HL-60/S4 treated with phorbol 12-myristate 13-acetate at 8.2 ng/mL for 4 days and 3 days (cell line): ENCODE measurements at regions not wholly inside any gene's neighbourhood (a gene's known extent, or its start where the extent isn't known, plus 50 kb on each side); places are given as distances from the start of the nearest gene placed in this dataset.
"Not testable (repeated sequence)": the region's sequence is repeated elsewhere in the genome, so short reads cannot be mapped to it uniquely, and the experiment has no call there.

Source experiments
- in situ Hi-C: fragments of 300-500 bp; cut with MboI; formaldehyde crosslinking; loops from 2 replicates; pipeline ENCODE4 v1.15.0; 2022; ENCODE audit warnings: low sequenced_read_pairs

- in situ Hi-C loops: no loop called here
Observed at GRCh38 chrX:2577844-2578466, 77.2 kb upstream of the DHRSX start.

DNA sequence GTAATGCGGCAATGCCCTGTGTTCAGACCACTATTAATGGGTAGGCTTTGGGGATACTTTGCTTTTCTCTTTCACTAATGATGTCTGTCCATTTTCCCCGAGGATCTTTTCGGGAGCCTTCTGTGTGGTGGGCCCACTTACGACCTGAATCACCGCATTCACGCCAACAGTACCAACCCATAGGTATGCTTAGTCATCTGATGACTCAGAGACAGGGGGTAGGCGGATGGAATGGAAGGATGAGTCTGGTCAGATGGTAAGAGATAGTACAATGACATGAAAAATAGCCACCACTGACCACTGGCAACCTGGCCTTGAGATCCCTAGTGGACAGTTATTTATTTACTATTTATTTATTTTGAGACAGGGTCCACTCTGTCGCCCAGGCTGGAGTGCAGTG is 76.0 kb upstream of the DHRSX start:
- in situ Hi-C loops: no loop called here

- in situ Hi-C loops: no loop called here
Observed at GRCh38 chrX:2574271-2574670, 73.5 kb upstream of the DHRSX start.

DNA sequence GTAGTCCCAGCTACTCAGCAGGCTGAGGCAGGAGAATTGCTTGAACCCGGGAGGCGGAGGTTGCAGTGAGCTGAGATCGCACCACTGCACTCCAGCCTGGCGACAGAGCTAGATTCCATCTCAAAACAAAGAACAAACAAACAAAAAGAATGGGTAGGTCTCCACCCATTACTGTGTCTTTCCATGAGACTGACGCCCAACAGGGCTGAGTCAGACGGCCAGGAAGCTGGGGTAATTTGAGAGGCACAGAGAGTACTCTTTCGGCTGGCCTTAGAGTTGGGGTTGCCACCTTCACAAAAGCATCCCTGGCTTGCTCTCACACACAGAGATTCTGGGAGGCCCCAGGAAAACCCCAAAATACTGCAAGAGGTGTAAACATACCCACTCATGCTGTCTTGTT is 72.0 kb upstream of the DHRSX start:
- in situ Hi-C loops: no loop called here

GRCh38 chrX:2568125-2568524 is 67.3 kb upstream of the DHRSX start:
- in situ Hi-C loops: no loop called here

DNA sequence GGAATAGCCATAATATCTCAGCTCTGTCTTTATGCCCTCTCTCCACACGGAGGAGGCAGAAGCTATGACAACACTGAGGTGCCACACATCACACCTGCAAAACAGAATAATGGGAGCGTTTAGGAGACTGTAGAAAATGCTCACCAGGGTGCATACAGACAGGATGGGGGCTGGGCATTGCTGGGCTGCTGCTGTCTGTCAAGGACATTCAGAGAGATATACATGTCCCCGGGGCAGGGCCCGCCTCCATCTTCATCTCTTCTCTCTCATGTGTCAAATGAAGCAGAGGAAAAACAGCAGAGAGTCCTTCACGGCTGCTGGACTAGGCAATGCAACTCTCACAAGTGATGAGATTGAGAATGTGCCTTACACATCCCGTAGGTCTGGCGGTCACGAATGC is 65.3 kb upstream of the DHRSX start:
- in situ Hi-C loops: no loop called here

DNA sequence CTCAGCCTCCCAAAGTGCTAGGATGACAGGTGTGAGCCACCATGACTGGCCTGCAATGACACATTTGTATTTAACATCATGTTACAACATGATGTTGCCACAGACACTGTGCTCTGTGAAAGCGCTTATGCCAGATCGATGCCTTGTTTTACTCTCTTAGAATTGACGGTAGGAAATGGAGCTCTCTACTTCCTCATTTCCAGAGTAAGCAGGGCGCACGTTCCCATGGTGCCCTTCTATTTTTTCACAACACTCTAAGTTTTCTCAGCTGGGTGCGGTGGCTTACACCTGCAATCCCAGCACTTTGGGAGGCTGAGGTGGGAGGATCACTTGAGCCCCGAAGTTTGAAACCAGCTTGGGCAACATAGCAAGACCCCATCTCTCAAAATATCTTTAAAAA is 60.7 kb upstream of the DHRSX start:
- in situ Hi-C loops: no loop called here

DNA sequence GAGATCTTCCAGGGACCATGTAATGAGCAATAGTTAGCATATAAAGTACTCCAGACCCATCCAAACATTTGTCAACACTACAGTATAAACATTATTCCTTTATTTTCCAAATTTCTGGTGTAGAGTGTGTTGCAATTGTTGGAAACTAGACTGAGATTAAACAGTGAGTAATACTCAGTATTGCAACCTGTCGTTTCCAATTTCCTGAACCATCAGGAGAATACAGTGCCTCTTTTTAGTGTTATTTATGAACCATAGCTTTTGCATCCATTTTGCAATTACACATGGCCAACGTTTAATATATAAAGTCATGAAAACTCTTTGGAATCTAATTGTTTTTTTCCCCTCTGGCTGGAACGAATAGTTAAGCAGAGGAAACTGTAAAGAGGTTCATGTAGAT is 58.3 kb upstream of the DHRSX start:
- in situ Hi-C loops: no loop called here

DNA sequence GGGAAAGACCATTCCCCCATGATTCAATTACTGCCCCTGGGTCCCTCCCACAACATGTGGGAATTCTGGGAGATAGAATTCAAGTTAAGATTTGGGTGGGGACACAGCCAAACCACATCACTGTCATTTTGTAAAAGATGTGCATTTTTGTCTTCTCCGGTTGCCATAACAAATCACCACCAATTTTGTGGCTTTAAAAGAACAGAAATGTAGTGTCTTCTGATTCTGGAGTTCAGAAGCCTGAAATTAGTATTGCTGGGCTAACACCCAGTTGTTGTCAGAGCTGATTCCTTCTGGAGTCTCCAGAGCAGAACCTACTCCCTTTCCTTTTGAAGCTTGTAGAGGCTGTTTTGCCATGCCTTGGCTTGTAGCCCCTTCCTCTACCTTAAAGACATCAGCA is 54.1 kb upstream of the DHRSX start:
- in situ Hi-C loops: no loop called here

GRCh38 chrX:2554066-2554465 is 53.3 kb upstream of the DHRSX start:
- in situ Hi-C loops: not testable (repeated sequence)

DNA sequence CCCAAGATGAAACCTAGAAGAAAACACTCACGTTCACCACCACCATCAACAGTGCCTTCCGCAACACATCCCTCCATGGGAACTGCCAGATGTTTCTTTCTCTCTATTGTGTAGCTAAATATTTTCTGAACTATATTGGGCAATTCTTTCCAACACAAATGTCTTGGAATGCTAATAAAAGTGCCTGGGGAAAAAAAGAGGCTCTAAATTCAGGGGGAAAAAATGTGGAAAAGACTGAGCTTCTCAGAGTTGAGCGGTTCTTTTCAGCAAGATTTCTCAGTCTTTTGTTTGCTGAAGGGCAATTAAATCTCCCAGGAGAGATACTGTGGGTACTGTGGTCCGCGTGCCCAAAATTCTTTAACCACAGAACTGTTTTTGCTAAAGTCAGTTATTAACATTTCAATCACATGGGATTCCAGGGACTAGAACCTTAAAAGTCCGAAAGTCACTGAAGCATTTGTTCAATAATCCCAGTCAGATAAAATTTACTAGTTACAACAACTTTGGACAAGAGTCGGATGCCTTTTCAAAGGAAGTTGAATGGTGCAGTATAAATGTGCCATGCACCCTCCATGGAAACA is 51.9 kb upstream of the DHRSX start:
- in situ Hi-C loops: no loop called here

GRCh38 chrX:2550328-2551020 is 49.7 kb upstream of the DHRSX start:
- in situ Hi-C loops: no loop called here
